Gastroesophageal sphincter (tissue), 3 donors: ENCODE measurements at regions not wholly inside any gene's neighbourhood (a gene's known extent, or its start where the extent isn't known, plus 50 kb on each side); places are given as distances from the start of the nearest gene placed in this dataset.

Source experiments
- POLR2A ChIP-seq, 2 donors: fragments of 450-650 bp; IDR thresholded peaks; one replicate each; pipeline ENCODE4 v1.6.1; 2017; ENCODE audit warnings: antibody characterized with exemption in 2 of 2, mild to moderate bottlenecking in 2 of 2, moderate library complexity in 1 of 2
- POLR2AphosphoS5 ChIP-seq: sonication (generic); formaldehyde crosslinking; IDR thresholded peaks from one replicate; pipeline ENCODE4 v1.6.1; 2017; ENCODE audit warnings: antibody characterized with exemption
- TF ChIP-seq, protein P1 (sequence below), 4 experiments: fragments of 200-600 bp in 2 of 4; fragments of 450-650 bp in 2 of 4; sonication (generic) in 1 of 4; IDR thresholded peaks; one replicate each; pipeline ENCODE4 v1.5.1; 2017 to 2019; ENCODE audit warnings: antibody characterized with exemption in 4 of 4, mild to moderate bottlenecking in 2 of 4, moderate library complexity in 2 of 4

DNA sequence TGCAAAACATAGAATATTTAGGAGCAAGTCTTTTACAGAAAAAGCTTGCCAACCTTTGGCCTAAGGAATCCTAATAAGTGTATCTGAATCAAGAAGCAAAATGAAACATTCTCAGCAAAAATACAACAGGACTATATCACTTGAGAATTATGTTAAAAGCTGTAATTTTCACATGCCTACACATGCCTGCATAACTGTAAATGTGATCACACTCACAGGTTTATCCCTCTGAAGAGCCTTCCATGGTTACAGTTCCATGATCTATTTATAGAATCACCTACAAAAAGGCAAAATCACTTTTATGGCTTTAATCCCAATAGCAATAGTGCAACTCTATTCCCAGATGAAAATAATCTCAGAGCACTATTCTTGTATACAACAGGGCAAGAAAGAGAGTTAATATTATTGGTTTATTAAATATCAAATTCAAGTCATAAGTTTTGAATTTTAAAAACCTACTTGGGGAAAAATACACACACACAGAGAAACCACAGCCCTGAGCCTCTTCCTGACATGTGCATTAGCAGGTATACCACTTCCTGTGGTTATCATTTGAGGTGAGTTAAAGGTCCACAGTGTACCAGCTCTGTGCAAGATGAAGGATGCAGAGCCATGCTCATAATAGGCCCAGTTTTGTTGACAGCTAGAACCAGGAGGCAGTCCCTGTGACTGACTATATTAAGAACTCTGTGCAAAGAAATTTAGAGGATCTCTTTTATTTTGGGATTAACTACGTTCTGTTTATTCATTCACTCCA lies 252.5 kb upstream of the TGFBR2 start:
- TF ChIP-seq POLR2AphosphoS5 (no peak), POLR2A (IDR thresholded peaks at IDR 0.05) (no peak)
- TF ChIP-seq, protein P1, sequence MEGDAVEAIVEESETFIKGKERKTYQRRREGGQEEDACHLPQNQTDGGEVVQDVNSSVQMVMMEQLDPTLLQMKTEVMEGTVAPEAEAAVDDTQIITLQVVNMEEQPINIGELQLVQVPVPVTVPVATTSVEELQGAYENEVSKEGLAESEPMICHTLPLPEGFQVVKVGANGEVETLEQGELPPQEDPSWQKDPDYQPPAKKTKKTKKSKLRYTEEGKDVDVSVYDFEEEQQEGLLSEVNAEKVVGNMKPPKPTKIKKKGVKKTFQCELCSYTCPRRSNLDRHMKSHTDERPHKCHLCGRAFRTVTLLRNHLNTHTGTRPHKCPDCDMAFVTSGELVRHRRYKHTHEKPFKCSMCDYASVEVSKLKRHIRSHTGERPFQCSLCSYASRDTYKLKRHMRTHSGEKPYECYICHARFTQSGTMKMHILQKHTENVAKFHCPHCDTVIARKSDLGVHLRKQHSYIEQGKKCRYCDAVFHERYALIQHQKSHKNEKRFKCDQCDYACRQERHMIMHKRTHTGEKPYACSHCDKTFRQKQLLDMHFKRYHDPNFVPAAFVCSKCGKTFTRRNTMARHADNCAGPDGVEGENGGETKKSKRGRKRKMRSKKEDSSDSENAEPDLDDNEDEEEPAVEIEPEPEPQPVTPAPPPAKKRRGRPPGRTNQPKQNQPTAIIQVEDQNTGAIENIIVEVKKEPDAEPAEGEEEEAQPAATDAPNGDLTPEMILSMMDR (IDR thresholded peaks at IDR 0.05): no peak
